ENCODE measurements at regions not wholly inside any gene's neighbourhood (a gene's known extent, or its start where the extent isn't known, plus 50 kb on each side); places are given as distances from the start of the nearest gene placed in this dataset.

GRCh38 chr10:81724431-81724830 lies 150.6 kb upstream of the NRG3 start:
- TF ChIP-seq EP300 (IDR thresholded peaks at IDR 0.05; ENCODE audit: borderline replicate concordance) (no peak), YY1 (IDR thresholded peaks at IDR 0.05; ENCODE audit: low read depth) (no peak), CREB1 (IDR thresholded peaks at IDR 0.05; ENCODE audit: low read depth) (no peak), RAD21 (IDR thresholded peaks at IDR 0.05; ENCODE audit: low read depth) (no peak), NFIC (IDR thresholded peaks at IDR 0.05) (no peak), MAX (IDR thresholded peaks at IDR 0.05) (no peak), TCF12 (IDR thresholded peaks at IDR 0.05; ENCODE audit: low read depth) (no peak), FOXM1 (IDR thresholded peaks at IDR 0.05; ENCODE audit: borderline replicate concordance, low read depth) (no peak), REST (IDR thresholded peaks at IDR 0.05; ENCODE audit: low read depth) (no peak), TEAD4 (IDR thresholded peaks at IDR 0.05) (no peak), CEBPB (IDR thresholded peaks at IDR 0.05) (no peak), USF1 (IDR thresholded peaks at IDR 0.05) (no peak)

Data from Ishikawa (cell line).